Activated CD4-positive, alpha-beta memory T cell treated with anti-CD3 and anti-CD28 coated beads for 36 hours (primary cell): ENCODE measurements at regions not wholly inside any gene's neighbourhood (a gene's known extent, or its start where the extent isn't known, plus 50 kb on each side); places are given as distances from the start of the nearest gene placed in this dataset.
A peak's percentile ranks its signal among the peaks of the same experiment; 100 is the strongest.

Source experiments
- CTCF ChIA-PET: fragments of 350-600 bp; sonication (Branson Sonifier 250); formaldehyde crosslinking; loops from one replicate; lab custom pipeline; 2021; ENCODE audit warnings: antibody characterized with exemption, inconsistent platforms; lab: Charles Lee
- POLR2A ChIA-PET: fragments of 350-600 bp; sonication (Branson Sonifier 250); formaldehyde crosslinking; loops from one replicate; lab custom pipeline; 2021; ENCODE audit warnings: antibody characterized with exemption; lab: Charles Lee
- DNase-seq: peaks from one replicate; pipeline ENCODE4 v3.0.0-alpha.2; 2020
- H3K27ac Mint-ChIP-seq: one replicate; pipeline ENCODE4 v1.8.0; 2021; ENCODE audit warnings: mixed read lengths
- H3K27me3 Mint-ChIP-seq: one replicate; pipeline ENCODE4 v1.8.0; 2021; ENCODE audit warnings: mixed read lengths
- H3K36me3 Mint-ChIP-seq: one replicate; pipeline ENCODE4 v1.8.0; 2021; ENCODE audit warnings: mixed read lengths
- H3K4me1 Mint-ChIP-seq: one replicate; pipeline ENCODE4 v1.8.0; 2021; ENCODE audit warnings: low read depth, mixed read lengths
- H3K4me3 Mint-ChIP-seq: one replicate; pipeline ENCODE4 v1.8.0; 2021; ENCODE audit warnings: mild to moderate bottlenecking, mixed read lengths
- H3K9me3 Mint-ChIP-seq: one replicate; pipeline ENCODE4 v1.8.0; 2021; ENCODE audit warnings: mixed read lengths
- intact Hi-C: fragments of 100-400 bp; cut with micrococcal nuclease; formaldehyde crosslinking; loops from one replicate; pipeline ENCODE4 v1.15.1; 2023

DNA sequence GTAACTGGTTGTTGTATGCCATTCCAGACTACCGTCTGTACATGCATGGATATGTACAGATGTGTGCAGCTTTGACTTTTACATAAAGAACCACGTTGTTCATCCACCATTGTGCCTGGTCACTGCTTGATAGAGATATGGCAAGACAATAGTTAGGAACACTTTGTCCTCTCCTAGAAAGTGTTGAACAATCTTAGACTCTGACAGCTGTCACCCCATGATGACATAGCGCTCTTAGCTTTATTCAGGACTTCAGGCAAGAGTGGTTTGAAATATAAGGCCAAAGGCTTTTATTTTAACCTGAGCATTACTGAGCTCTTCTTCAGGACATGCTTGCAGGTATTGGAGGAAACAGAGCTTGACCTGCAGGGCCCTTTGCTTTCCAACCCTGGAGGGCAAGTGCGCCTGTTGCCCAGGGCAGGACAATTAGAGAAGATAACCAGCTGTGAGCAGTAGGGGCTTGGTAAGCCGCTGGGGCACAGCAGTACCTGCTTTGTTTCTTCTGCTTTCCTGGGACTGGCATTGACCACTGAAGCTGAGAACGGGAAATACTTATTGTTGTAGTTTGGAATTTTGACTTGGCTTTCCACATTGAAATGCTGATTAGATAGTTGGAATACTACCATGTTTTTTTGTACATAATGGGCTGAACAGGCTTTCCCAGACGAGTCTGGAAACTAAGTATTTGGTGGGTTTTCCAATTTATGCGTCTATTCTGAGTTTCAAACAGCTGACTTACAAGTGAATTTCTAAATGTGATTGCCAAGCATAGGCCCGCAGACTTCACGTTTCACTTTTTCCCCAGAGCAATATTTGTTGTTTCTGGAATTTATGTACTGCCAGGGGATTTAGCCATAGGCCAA, 51.1 kb downstream of the GARRE1 start:
- Mint-ChIP-seq H3K4me1 (peaks cover 34% of the 10 kb centered on the region), H3K27me3 (no peaks in the 10 kb centered on the region), H3K4me3 (no peak overlapping the region), H3K36me3 (peaks cover 3% of the 10 kb centered on the region), H3K27ac (no peak overlapping the region), H3K9me3 (no peaks in the 10 kb centered on the region)
- POLR2A ChIA-PET: no interaction called here
- CTCF ChIA-PET: interaction anchor here (1.5 kb wide), 1 partner anchor 41 kb away, joined by 5 read pairs; no protein-coding TSS in a partner anchor
- no peak for DNase-seq
- intact Hi-C loops: loop anchor here (5.0 kb wide), 1 partner anchor 33 kb away; no protein-coding TSS in a partner anchor

DNA sequence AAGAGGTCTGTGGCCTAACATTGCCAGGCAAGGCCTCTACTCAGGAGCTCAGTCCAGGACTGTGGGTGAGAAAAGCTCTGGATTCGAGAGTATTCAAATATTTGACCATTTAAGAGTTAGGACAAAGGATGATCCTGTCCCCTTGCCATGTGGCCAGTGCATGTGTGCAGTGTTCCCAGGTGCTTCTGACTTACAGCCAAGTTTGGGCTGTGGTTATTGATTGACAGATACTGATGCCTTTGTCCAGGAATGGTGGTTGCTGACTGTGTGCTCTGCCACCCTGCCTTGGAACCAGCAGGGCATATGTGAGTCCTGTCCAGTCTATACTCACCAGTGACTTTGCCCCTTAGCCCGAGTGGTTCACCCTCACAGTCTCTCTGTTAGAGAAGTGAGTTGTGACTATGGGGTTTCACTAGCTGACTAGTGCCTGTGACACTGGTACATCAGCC, 51.9 kb downstream of the GARRE1 start:
- peak overlapping the region; percentile 21 for H3K27ac Mint-ChIP-seq
- CTCF ChIA-PET: interaction anchor here (1.5 kb wide), 1 partner anchor 40 kb away, joined by 5 read pairs; no protein-coding TSS in a partner anchor
- no peak overlapping the region for H3K4me3 Mint-ChIP-seq
- H3K36me3 Mint-ChIP-seq: peaks cover 1% of the 10 kb centered on the region
- H3K4me1 Mint-ChIP-seq: peaks cover 41% of the 10 kb centered on the region
- H3K27me3 Mint-ChIP-seq: no peaks in the 10 kb centered on the region
- no peak for DNase-seq
- POLR2A ChIA-PET: no interaction called here
- intact Hi-C loops: loop anchor here (5.0 kb wide), 1 partner anchor 34 kb away; no protein-coding TSS in a partner anchor
- H3K9me3 Mint-ChIP-seq: no peaks in the 10 kb centered on the region

DNA sequence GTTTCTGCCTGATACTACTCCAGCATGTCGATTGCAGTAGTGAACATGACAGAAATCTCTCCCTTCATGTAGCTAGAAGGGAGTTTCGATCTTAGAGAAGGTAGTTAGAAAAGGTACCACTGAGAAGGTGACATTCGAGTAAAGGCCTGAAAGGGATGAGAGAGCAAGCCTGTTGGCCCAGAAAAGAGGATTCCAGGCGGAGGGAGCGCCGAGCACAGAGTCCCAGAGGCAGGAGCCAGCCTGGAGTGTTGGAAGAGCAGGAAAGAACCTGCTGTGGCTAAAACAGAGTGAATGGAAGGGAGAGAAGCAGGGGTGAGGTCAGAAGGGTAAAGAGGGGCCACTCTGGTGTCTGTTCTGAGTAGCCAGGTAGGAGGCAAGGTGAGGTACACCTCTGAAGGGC, 52.5 kb downstream of the GARRE1 start:
- peaks cover 1% of the 10 kb centered on the region for H3K36me3 Mint-ChIP-seq
- H3K9me3 Mint-ChIP-seq: no peaks in the 10 kb centered on the region
- peaks cover 41% of the 10 kb centered on the region for H3K4me1 Mint-ChIP-seq
- intact Hi-C loops: loop anchor here (5.0 kb wide), 1 partner anchor 35 kb away; no protein-coding TSS in a partner anchor
- no peaks in the 10 kb centered on the region for H3K27me3 Mint-ChIP-seq
- no peak overlapping the region for H3K27ac Mint-ChIP-seq
- no peak for DNase-seq
- ChIA-PET POLR2A (no interaction called here), CTCF (no interaction called here)
- no peak overlapping the region for H3K4me3 Mint-ChIP-seq

DNA sequence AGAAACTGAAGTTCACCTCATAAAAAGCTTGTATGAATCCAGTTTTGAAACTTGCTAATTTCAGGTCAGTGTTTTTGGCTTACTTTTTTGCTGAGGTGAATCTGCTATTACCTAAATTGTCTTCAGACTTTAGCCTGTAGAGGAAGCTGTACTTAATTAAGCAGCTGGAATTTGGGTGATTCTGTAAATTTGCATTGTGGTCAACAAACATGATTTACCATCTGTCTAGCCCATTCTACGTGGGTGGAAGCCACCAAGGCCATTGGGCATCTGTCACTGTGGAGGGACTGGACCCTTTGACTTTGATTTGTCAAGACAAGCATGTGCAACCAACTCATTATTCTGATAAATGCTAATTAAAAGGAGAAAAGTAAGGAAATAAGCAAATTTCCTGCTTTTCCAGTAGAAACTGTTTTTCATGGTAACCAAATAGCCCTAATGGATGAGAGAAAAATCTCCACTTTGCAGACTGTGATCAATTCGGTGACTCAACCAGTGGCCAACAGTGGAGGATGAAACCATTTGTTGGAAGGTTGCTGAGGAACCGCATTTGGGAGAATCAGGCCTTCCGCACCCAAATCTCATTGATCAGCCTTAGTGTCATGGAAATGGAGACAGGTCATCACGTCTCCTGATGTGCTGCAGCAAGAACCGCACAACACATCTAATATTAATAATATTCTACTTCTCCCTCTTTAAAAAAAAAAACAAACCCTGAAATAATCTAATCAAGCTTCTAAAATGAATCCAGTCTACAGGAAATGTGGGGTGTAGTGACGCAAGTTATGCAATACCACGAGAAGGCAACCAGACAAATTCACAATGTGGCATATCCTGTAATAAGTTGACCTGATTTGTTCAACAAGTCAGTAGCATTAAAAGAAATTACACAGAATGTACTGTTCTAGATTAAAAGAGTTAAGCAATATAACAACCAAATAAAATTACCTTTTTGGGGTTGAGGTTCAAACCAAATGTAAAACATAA, 54.3 kb downstream of the GARRE1 start:
- ChIA-PET POLR2A (interaction anchor here (0.9 kb wide), 1 partner anchor 123 kb away, joined by 3 read pairs; no protein-coding TSS in a partner anchor), CTCF (interaction anchor here (0.6 kb wide), 1 partner anchor 61 kb away, joined by 3 read pairs; no protein-coding TSS in a partner anchor)
- Mint-ChIP-seq H3K27me3 (no peaks in the 10 kb centered on the region), H3K9me3 (no peaks in the 10 kb centered on the region), H3K4me3 (no peak overlapping the region), H3K4me1 (peaks cover 47% of the 10 kb centered on the region), H3K36me3 (no peaks in the 10 kb centered on the region), H3K27ac (peak overlapping the region; percentile 26)
- intact Hi-C loops: loop anchor here (5.0 kb wide), 1 partner anchor 36 kb away; no protein-coding TSS in a partner anchor
- peak; percentile 22 for DNase-seq

DNA sequence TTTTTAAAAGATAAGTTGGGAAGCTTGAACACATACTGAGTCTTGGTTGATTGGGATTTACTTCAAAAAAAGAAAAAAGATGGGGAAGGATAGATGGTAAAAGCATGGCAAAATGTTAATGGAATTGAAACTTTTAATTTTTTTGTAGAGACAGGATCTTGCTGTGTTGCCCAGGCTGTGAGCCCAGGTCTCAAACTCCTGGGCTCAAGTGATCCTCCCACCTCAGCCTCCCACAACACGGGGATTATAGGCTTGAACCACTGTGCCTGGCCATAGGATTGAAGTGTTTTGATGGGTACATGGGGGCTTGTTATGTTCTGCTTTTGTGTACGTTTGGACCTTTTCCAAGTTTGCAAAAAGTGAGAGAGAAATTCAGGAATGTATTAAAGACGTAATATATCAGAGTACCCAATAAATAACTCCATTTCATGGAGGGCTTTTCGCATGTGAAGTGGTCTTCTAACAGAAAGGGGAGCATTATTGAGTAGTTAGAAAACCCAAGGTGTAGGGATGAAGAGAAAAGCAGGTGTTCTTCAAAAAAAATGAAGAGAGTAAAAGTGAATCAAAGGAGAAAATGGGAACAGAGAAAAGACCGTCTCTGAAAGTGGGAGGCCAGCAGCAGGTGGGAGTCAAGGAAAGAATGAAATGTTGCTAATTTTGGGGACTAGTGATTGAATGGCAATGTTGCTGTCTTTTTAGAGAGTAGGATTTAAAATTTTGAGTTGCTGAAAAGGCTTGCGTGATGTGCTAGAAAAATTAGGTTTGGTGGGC, 55.2 kb downstream of the GARRE1 start:
- Mint-ChIP-seq H3K27me3 (no peaks in the 10 kb centered on the region), H3K4me3 (no peak overlapping the region), H3K4me1 (peaks cover 47% of the 10 kb centered on the region), H3K36me3 (no peaks in the 10 kb centered on the region), H3K27ac (peak overlapping the region; percentile 47), H3K9me3 (no peaks in the 10 kb centered on the region)
- CTCF ChIA-PET: no interaction called here
- intact Hi-C loops: loop anchor here (5.0 kb wide), 1 partner anchor 37 kb away; no protein-coding TSS in a partner anchor
- DNase-seq: no peak
- POLR2A ChIA-PET: interaction anchor here (0.9 kb wide), 1 partner anchor 124 kb away, joined by 3 read pairs; no protein-coding TSS in a partner anchor

DNA sequence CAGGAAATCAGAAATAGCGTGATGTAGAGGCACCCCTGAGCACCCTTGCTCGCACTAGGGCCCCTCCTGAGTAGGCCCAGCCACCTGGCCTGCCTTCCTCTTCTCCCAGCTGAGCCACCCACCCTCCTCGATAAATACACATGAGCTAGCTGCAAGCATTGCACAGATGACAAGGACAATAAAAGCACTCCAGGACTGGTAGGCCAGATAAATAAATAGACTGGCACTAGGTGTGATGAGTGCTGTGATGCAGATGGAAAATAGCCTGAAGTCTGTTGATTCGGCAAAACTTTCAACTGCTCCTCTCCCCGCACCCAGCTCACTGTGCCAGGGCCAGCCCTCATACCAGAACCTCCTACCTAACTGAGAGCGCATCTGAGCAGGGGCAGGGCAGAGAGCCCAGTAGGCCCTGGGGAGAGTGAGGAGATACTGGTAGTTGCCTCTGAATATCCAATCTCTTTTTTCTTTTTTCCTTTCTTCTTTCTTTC, 54.5 kb upstream of the GPI start:
- ChIA-PET CTCF (no interaction called here), POLR2A (no interaction called here)
- Mint-ChIP-seq H3K27ac (peak overlapping the region; percentile 47), H3K36me3 (no peaks in the 10 kb centered on the region), H3K9me3 (no peaks in the 10 kb centered on the region), H3K27me3 (no peaks in the 10 kb centered on the region), H3K4me1 (peaks cover 47% of the 10 kb centered on the region), H3K4me3 (no peak overlapping the region)
- DNase-seq: no peak
- intact Hi-C loops: no loop called here

DNA sequence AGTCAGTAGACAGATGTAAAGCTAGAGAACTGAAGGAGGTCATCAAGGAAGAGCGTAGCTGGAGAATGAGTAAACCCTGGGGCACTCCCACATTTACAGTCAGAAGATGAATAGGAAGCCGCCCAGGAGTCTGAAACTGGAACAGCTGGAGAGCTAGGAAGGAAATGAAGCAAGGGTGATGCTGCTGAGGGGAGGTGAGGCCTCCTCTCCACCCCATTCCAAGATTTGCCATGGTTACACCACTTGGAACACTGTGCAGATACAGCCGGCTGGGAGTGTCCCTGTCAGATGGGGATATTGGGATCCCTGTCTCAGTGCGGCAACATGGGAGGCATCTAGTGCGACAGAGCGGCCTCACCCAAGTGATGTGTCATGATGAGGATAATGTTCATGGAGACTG, 51.8 kb upstream of the GPI start:
- no peak overlapping the region for H3K27ac Mint-ChIP-seq
- ChIA-PET CTCF (no interaction called here), POLR2A (no interaction called here)
- DNase-seq: no peak
- H3K27me3 Mint-ChIP-seq: no peaks in the 10 kb centered on the region
- intact Hi-C loops: no loop called here
- no peak overlapping the region for H3K4me3 Mint-ChIP-seq
- H3K9me3 Mint-ChIP-seq: no peaks in the 10 kb centered on the region
- H3K4me1 Mint-ChIP-seq: peaks cover 60% of the 10 kb centered on the region
- no peaks in the 10 kb centered on the region for H3K36me3 Mint-ChIP-seq

DNA sequence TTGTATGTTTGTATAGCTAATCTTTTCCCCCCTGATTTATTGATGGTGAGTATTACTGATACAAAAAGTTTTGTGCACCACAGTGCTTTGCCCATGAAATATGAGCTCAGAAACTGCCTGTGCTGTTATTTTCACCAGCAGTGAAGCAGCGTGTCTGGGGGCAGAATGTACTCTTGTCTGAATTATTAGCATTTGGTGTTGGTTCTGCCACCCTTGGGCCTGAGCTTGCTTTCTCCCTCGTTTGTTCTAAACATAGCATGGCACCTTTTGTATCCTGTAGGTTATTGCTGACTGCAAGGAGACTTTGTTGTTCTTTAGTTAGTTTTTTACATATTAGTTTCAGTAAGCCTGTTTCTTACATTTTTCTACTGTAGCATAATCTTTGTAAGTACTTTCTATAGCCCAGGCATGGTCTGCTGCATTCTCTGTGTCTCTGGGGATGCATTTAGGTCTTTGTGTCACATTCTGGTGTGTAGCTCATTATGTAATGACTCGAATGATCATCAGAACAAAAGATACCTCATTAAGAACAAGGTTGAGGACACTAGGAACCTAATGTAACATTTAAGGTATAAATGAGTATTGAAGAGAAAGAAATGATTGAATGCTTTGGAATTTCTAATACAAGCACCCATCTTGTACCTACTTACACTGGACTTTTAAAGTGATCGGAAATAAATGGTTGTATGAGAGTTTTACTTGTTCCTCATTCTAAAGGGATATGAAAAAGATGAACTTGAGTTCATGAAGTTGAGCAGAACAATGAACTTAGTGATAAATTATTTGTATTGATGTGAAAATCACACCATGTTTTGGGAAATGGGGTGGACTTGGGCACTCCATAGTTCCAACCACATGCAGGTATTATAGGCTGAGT, 50.3 kb upstream of the GPI start:
- Mint-ChIP-seq H3K27me3 (no peaks in the 10 kb centered on the region), H3K27ac (no peak overlapping the region), H3K9me3 (no peaks in the 10 kb centered on the region), H3K4me3 (no peak overlapping the region), H3K36me3 (no peaks in the 10 kb centered on the region), H3K4me1 (peaks cover 47% of the 10 kb centered on the region)
- ChIA-PET CTCF (interaction anchor here (0.8 to 1.0 kb wide), 2 partner anchors 32 to 116 kb away, joined by 3 to 4 read pairs; no protein-coding TSS in a partner anchor), POLR2A (no interaction called here)
- no peak for DNase-seq
- intact Hi-C loops: no loop called here
